B cell (primary cell): ENCODE measurements at regions not wholly inside any gene's neighbourhood (a gene's known extent, or its start where the extent isn't known, plus 50 kb on each side); places are given as distances from the start of the nearest gene placed in this dataset.

ENCODE experiments used
- ATAC-seq: fragments of 200-7000 bp; cut with Tn5 transposase; one replicate; pipeline ENCODE4 v1.10.0; 2021; ENCODE audit warnings: low read depth, mild to moderate bottlenecking, moderate number of reproducible peaks, moderate library complexity
- CTCF ChIA-PET: fragments of 350-600 bp; sonication (Branson Sonifier 250); formaldehyde crosslinking; loops from one replicate; lab custom pipeline; 2021; ENCODE audit warnings: antibody characterized with exemption, inconsistent platforms; lab: Charles Lee
- POLR2A ChIA-PET: fragments of 350-600 bp; sonication (Branson Sonifier 250); formaldehyde crosslinking; loops from one replicate; lab custom pipeline; 2021; ENCODE audit warnings: antibody characterized with exemption; lab: Charles Lee
- DNase-seq: peaks from one replicate; pipeline ENCODE4 v3.0.0; 2013
- H2AFZ ChIP-seq: 2 replicates; pipeline ENCODE4 v1.6.1; 2012; ENCODE audit warnings: mild to moderate bottlenecking, low read depth, low read length; ENCODE audit not compliant: insufficient read depth, poor library complexity, severe bottlenecking
- H3K27ac ChIP-seq, 2 donors: 1 replicate in 1 of 2; 2 replicates in 1 of 2; pipeline ENCODE4 v1.5.1; 2012 to 2013; ENCODE audit warnings: low read length in 2 of 2, mild to moderate bottlenecking in 2 of 2, moderate library complexity in 1 of 2
- H3K27me3 ChIP-seq, 4 experiments: fragments of 200-600 bp in 1 of 4; sonication (generic) in 1 of 4; replicated peaks in 1 of 4; 1 replicate in 2 of 4; 2 replicates in 2 of 4; pipeline versions ENCODE4 v1.6.1 to v1.7.0; 2013 to 2016; ENCODE audit warnings: low read length in 3 of 4, mild to moderate bottlenecking in 2 of 4, mixed read lengths in 1 of 4, moderate library complexity in 1 of 4; ENCODE audit not compliant: insufficient read depth in 4 of 4, control insufficient read depth in 3 of 4; ENCODE audit errors: control extremely low read depth in 1 of 4
- H3K36me3 ChIP-seq, 2 experiments: replicated peaks in 1 of 2; 1 replicate in 1 of 2; 2 replicates in 1 of 2; pipeline versions ENCODE4 v1.6.1 to v1.7.1; 2013; ENCODE audit warnings: low read length in 1 of 2; ENCODE audit not compliant: insufficient read depth in 2 of 2, control insufficient read depth in 1 of 2; ENCODE audit errors: control extremely low read depth in 1 of 2, extremely low read depth in 1 of 2
- H3K4me1 ChIP-seq, 2 donors: fragments of 200-600 bp in 1 of 2; sonication (generic) in 1 of 2; 1 replicate in 1 of 2; 2 replicates in 1 of 2; pipeline versions ENCODE4 v1.5.1 to v1.6.1; 2013 to 2017; ENCODE audit warnings: low read length in 2 of 2; ENCODE audit not compliant: control insufficient read depth in 2 of 2, insufficient read depth in 2 of 2
- H3K4me2 ChIP-seq: replicated peaks from 2 replicates; pipeline ENCODE3; 2012; ENCODE audit warnings: mild to moderate bottlenecking, low read depth, low read length; ENCODE audit not compliant: poor library complexity, severe bottlenecking
- H3K4me3 ChIP-seq, 5 experiments: fragments of 200-600 bp in 1 of 5; sonication (generic) in 1 of 5; 1 replicate in 3 of 5; 2 replicates in 2 of 5; pipeline versions ENCODE4 v1.5.1 to v1.7.0; 2011 to 2016; ENCODE audit warnings: low read length in 4 of 5, mild to moderate bottlenecking in 4 of 5, low read depth in 2 of 5, control low read depth in 1 of 5, moderate library complexity in 1 of 5; ENCODE audit not compliant: insufficient read depth in 1 of 5; ENCODE audit errors: control extremely low read depth in 1 of 5, extremely low read depth in 1 of 5
- H3K79me2 ChIP-seq: fragments of 200-600 bp; sonication (generic); one replicate; pipeline ENCODE4 v1.6.0; 2016; ENCODE audit warnings: low read length; ENCODE audit not compliant: control insufficient read depth, insufficient read depth
- H3K9ac ChIP-seq: fragments of 200-600 bp; sonication (generic); 2 replicates; pipeline ENCODE4 v1.6.1; 2017; ENCODE audit warnings: mild to moderate bottlenecking, low read length, moderate library complexity
- H3K9me3 ChIP-seq, 3 donors: one replicate each; pipeline versions ENCODE4 v1.6.1 to v1.7.1; 2013; ENCODE audit warnings: low read length in 2 of 3; ENCODE audit not compliant: control insufficient read depth in 2 of 3, insufficient read depth in 1 of 3; ENCODE audit errors: control extremely low read depth in 1 of 3
- H4K20me1 ChIP-seq: 2 replicates; pipeline ENCODE4 v1.6.0; 2012; ENCODE audit warnings: mild to moderate bottlenecking, low read length; ENCODE audit not compliant: insufficient read depth, control insufficient read depth, poor library complexity, severe bottlenecking
- H3K27ac Mint-ChIP-seq: one replicate; pipeline ENCODE4 v1.8.0; 2021; ENCODE audit warnings: mixed read lengths
- H3K27me3 Mint-ChIP-seq: one replicate; pipeline ENCODE4 v1.8.0; 2021; ENCODE audit warnings: mixed read lengths
- H3K4me1 Mint-ChIP-seq: one replicate; pipeline ENCODE4 v1.8.0; 2021; ENCODE audit warnings: mixed read lengths
- H3K4me3 Mint-ChIP-seq: one replicate; pipeline ENCODE4 v1.8.0; 2021; ENCODE audit warnings: mixed read lengths
- H3K9me3 Mint-ChIP-seq: one replicate; pipeline ENCODE4 v1.8.0; 2022; ENCODE audit warnings: mixed read lengths; ENCODE audit not compliant: insufficient read depth
- CTCF ChIP-seq: fragments of 200-600 bp; IDR thresholded peaks from one replicate; pipeline ENCODE4 v1.8.0; 2022; ENCODE audit warnings: antibody characterized with exemption, mild to moderate bottlenecking
- EZH2 ChIP-seq: IDR thresholded peaks from 2 replicates; pipeline ENCODE4 v1.6.1; 2012; ENCODE audit warnings: borderline replicate concordance, low read depth, mild to moderate bottlenecking, moderate library complexity, low read length; ENCODE audit not compliant: insufficient read depth, poor library complexity, severe bottlenecking
- WGBS: methylation state at CpG from one replicate; pipeline ENCODE4 v1.1.5; 2013; ENCODE audit warnings: missing lambda C conversion rate; ENCODE audit not compliant: insufficient coverage; 5-methylcytosine and 5-hydroxymethylcytosine counted together
- intact Hi-C: fragments of 100-400 bp; cut with micrococcal nuclease; formaldehyde crosslinking; loops from one replicate; pipeline ENCODE4 v1.10.0; 2022

GRCh38 chr16:82236415-82236814, 66.4 kb upstream of the MPHOSPH6 start:
- CTCF ChIA-PET, result interaction anchor here (1.2 kb wide), 1 partner anchor 28 kb away, joined by 5 read pairs; no protein-coding TSS in a partner anchor

DNA sequence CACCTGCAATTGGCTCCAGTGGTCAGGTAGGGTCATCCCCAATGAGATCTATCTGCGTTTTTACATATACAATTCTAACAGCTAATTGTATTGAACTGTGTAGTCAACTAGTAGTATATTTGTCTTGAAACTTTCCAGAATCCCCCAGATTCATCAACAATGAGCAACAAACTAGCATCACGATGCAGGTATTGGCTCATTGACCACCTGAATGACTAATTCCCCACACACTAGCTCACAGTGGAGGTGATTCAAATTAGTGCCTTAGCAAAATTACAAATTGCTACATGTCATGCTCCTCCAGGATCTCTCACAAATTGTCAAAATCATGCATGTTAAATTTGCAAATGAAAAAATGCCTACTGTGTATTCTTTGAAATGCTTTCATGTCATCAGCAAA, 62.8 kb upstream of the MPHOSPH6 start:
- intact Hi-C loops, result loop anchor here (10.0 kb wide), 1 partner anchor 1028 kb away; no protein-coding TSS in a partner anchor

More at GRCh38 chr16:82236415-82236814, 66.4 kb upstream of the MPHOSPH6 start:
- Mint-ChIP-seq H3K9me3 (no peaks in the 10 kb centered on the region), H3K27ac (no peak overlapping the region), H3K4me1 (peaks cover 2% of the 10 kb centered on the region), H3K27me3 (peaks cover 50% of the 10 kb centered on the region), H3K4me3 (no peak overlapping the region)
- H3K27ac ChIP-seq, result no peak overlapping the region
- no peaks in the 10 kb centered on the region for H3K4me1 ChIP-seq
- no CpG with 5 or more reads among the region's 1 CpG for WGBS
- intact Hi-C loops, result loop anchor here (10.0 kb wide), 1 partner anchor 1032 kb away; no protein-coding TSS in a partner anchor
- no peaks in the 10 kb centered on the region for H3K79me2 ChIP-seq
- H3K9ac ChIP-seq, result no peak overlapping the region
- no peaks in the 10 kb centered on the region for H4K20me1 ChIP-seq
- no peaks in the 10 kb centered on the region for H3K36me3 ChIP-seq
- H2AFZ ChIP-seq, result no peak overlapping the region
- TF ChIP-seq CTCF (no peak), EZH2 (no peak)
- ATAC-seq (no peak), DNase-seq (no peak)
- H3K27me3 ChIP-seq, result no peaks in the 10 kb centered on the region
- H3K4me2 ChIP-seq, result no peak overlapping the region
- H3K4me3 ChIP-seq, result no peak overlapping the region
- H3K9me3 ChIP-seq, result peaks cover 0 to 2% (median 0%) of the 10 kb centered on the region in 3 donors
- POLR2A ChIA-PET, result no interaction called here

More for the DNA sequence above, 62.8 kb upstream of the MPHOSPH6 start:
- H3K4me2 ChIP-seq, result no peak overlapping the region
- H3K4me1 ChIP-seq, result no peaks in the 10 kb centered on the region
- H3K9me3 ChIP-seq, result no peaks in the 10 kb centered on the region
- ChIA-PET POLR2A (no interaction called here), CTCF (no interaction called here)
- no peak overlapping the region for H3K27ac ChIP-seq
- ATAC-seq, result no peak
- H3K36me3 ChIP-seq, result no peaks in the 10 kb centered on the region
- no peaks in the 10 kb centered on the region for H3K79me2 ChIP-seq
- H3K9ac ChIP-seq, result no peak overlapping the region
- H3K4me3 Mint-ChIP-seq, result no peak overlapping the region
- WGBS, result 100% methylated on average over 1 of the region's 2 CpGs
- DNase-seq, result no peak
- no peak for TF ChIP-seq CTCF
- TF ChIP-seq EZH2, result no peak
- H3K27me3 ChIP-seq, result no peaks in the 10 kb centered on the region
- H3K27me3 Mint-ChIP-seq, result peaks cover 39% of the 10 kb centered on the region
- no peak overlapping the region for H2AFZ ChIP-seq
- H3K9me3 Mint-ChIP-seq, result no peaks in the 10 kb centered on the region
- no peak overlapping the region for H3K27ac Mint-ChIP-seq
- no peaks in the 10 kb centered on the region for H3K4me1 Mint-ChIP-seq
- H4K20me1 ChIP-seq, result no peaks in the 10 kb centered on the region
- H3K4me3 ChIP-seq, result no peak overlapping the region
